Smooth muscle cell of the brain vasculature (primary cell): ENCODE measurements at regions not wholly inside any gene's neighbourhood (a gene's known extent, or its start where the extent isn't known, plus 50 kb on each side); places are given as distances from the start of the nearest gene placed in this dataset.

Experiments used
- DNase-seq: peaks from one replicate; pipeline ENCODE4 v3.0.0-alpha.2; 2012; ENCODE audit warnings: low read depth, low spot score

GRCh38 chr1:88062650-88063153 is 621.4 kb upstream of the PKN2 start:
- no peak for DNase-seq

DNA sequence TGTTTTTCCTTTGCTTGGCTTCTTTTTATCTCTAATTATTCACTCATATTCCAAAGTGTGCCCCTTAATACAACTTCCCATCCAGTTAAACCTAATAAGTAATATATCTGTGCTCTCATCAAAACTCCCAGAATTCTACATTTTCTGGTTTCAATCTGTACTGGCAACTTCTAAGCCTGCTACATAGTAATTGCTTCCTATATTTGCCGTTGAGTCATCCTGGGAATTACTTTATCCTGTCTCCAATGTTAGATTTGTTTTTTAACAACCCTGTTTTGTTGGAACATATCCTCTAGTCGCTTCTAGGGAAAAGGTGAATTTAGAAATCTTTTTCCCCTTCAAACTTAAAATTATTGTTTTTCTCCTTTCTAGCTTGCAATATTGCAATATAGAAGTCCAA is 620.5 kb upstream of the PKN2 start:
- DNase-seq, result no peak

GRCh38 chr1:88068407-88068960 is 615.6 kb upstream of the PKN2 start:
- DNase-seq, result no peak

DNA sequence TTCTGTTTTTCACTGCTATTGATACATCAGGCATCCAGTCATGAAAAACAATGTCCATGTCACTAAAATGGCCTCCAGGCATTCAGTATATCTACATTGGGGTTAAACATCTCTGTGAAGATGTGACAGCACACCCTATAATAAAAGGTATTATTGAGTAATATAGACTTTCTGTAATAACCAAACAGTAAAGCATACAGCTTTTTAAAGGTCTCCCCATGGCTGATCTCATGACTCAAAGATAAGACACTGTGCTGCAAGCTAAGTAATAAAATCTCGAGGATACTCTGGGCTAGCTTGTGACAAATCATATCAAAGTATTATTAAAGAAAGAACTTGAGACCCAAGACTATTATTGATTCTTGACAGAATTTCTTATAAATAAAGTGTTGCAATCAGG is 613.1 kb upstream of the PKN2 start:
- DNase-seq, result no peak

DNA sequence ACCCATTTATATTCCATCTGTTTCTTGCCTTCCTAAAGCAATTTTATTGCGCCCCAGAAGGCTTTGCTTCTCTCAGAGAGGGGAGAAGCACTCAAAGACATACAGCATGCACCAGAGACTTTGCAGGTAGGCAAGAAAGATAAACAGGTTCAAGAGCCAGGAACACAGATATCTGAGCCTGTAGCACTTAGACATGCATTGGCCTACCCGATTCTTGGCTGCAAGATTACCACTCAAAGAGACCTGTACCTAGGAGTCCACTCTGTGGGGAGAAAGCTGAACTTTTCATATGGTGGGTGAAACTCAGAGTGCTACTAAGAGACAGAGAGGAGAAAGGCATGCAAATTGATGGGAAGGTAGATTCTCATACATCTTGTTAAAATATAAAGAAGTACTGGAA is 609.4 kb upstream of the PKN2 start:
- DNase-seq, result no peak

- DNase-seq, result no peak
Measured at GRCh38 chr1:88075813-88076212, 608.3 kb upstream of the PKN2 start.

DNA sequence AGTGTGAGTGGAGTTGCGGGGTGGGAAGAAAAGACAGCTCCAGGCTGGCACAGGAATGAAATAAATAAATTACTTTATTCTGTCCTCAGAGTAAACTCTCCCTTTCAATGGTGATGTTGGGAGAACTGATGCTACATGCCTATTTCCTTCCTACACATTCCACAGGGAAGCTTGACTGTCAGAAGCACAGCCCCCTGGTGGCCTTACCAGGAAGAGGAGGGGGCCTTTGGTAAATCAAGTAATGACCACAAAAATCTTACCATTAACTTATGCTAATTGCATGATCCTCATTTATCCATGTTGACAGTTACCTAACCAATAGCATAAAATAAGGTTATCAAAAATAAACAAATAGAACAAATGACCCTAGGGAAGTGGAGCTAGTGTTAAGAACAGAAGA is 605.0 kb upstream of the PKN2 start:
- DNase-seq, result no peak

- no peak for DNase-seq
Measured at GRCh38 chr1:88080875-88081274, 603.2 kb upstream of the PKN2 start.

- no peak for DNase-seq
Measured at GRCh38 chr1:88088481-88088880, 595.6 kb upstream of the PKN2 start.

DNA sequence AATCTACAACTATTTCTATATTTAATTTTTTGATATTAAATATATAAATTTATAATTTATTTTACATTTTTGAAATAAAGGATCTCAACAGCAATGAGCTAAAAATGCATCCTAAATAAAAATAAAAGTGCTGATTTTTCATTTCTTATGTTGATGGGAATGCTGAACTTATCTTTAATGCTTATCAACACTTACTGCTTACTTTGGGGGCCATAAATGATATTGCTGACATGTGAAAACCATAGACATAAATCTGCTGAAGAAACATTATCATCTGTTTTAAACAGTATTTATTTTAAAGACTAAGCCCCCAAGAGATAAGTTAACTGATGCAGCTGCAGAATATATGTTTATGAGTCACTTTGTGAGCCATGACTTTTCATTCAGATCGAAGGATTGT is 594.1 kb upstream of the PKN2 start:
- no peak for DNase-seq

GRCh38 chr1:88098881-88099280 is 585.2 kb upstream of the PKN2 start:
- DNase-seq, result no peak

DNA sequence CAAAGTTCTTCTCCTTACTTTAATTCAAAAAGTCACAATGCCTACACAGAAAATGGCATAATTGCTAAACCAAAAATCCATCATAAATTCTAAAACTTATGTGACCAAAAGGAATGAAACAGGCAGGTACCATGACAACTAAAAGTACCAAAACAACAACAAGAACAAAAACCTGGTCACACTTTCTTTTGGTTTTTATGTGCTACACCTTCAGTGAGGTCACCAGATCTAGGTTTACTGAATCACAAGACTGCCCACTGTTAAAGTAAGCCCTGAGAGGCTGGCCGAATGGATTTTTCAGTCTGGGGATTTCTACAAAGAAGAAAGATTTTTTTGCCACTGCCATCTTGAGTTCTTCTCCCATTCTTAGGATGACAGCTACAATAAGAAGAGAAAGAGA is 583.0 kb upstream of the PKN2 start:
- no peak for DNase-seq

DNA sequence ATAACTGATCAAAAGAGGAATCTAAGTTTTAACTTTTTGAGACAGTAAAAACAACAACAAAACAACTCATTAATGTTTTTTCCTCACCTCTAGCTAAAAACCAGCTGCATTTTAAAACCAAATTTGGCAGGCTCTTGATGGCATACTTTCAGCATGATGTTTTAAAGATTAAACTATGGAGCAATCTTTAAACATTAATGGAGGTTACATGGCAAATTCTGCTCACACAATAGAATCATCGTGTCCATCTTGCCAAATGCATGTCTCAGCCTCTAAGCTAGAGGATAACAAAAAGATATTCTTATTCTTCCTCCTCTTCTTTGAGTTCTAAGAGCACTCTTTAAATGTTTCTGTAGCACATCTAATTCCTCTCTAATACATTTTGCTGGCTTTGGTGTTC is 579.8 kb upstream of the PKN2 start:
- DNase-seq, result no peak

DNA sequence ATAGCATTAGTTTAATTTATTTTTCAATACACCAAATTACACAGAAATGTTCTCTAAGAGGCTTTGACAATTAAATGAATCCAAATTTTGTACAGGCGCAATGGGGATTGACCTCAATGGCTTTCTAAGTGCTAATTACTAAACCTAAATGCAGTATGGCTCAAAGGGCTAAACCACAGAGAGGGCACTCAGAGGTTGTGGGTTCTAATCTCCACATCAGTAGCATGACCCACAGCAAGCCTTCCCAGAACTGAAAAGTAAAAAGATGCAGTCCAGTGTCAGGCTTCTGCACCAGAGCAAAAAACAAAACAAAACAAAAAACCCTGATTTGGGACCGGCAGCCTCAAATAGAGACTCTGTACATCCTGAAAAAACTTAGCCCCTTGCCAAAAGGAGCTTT is 579.2 kb upstream of the PKN2 start:
- no peak for DNase-seq

DNA sequence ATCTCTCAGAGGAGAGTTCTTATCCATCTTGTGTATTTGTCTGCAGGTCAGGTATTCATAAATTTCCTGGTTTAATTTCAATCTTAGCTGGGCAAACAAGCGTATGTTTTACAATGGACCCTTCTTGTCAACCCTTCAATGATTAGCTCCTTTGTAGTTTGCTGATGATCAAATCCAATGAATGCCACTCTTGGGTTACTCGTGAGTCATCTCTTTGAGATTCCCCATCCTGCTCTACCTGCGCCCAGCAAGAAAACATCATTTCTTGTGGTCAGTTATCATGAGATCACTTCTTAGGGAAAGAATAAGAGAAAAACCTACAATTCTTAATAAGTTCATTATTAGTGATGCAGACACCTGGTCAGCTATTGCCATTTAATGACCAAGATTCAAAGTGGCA is 572.3 kb upstream of the PKN2 start:
- DNase-seq, result no peak

GRCh38 chr1:88117597-88117996 is 566.5 kb upstream of the PKN2 start:
- DNase-seq, result no peak

GRCh38 chr1:88118176-88118845 is 565.8 kb upstream of the PKN2 start:
- no peak for DNase-seq

- no peak for DNase-seq
Measured at GRCh38 chr1:88124614-88125013, 559.5 kb upstream of the PKN2 start.

DNA sequence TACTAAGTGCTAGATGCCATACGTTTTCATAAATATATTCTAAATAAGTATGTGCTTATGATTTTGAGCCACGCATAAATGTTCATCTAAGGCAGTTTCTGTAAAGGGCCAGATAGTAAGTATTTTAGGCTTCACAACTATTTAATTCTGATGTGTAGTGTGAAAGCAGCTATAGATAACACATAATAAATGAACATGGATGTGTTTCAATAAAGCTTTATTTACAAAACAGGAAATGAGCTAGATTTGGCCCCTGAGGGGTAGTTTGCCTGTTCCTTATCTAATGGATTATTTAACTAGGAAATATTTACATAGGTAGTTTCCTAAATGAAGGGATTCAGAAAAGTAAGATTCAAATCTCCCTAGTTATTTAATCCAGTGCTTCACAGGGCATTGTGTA is 557.6 kb upstream of the PKN2 start:
- DNase-seq, result no peak

DNA sequence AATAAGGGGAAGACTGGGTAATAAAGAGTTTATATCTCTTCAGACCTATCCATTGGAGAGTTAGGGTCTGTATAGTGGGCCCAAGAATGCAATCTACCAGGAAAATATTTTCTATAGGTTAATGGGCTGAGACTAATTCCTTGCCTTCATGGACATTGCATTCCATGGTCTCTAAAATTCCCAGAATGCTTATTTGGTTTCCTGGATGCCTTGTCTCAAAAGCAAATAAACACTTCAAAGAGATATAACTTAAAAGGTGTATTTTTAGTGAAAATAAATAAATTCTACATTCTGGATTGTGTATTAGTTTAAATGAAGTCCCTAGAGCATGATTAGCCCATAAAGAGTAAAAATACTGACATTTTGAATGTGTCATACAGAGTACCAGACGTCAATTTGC is 550.1 kb upstream of the PKN2 start:
- no peak for DNase-seq

GRCh38 chr1:88134983-88135921 is 548.8 kb upstream of the PKN2 start:
- no peak for DNase-seq

- no peak for DNase-seq
Measured at GRCh38 chr1:88139633-88140032, 544.4 kb upstream of the PKN2 start.

DNA sequence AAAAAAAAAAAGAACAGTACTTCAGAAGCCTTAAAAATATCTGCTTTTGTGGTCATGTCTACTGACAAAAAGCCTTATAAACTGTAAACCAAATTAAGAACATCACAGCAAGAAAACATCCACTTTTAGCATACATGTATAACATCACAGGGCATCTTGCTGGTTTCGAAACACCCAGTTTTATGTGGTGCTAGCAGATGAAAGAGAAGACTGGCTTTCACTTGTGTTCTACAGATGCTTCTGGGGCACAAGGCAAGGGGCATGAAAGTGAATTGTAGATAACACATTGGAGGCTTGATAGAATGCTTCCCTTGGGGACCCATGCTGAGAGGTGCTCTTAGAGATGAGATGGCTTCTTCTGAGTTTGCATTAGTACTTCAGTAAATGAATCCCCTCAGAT is 543.7 kb upstream of the PKN2 start:
- no peak for DNase-seq
